HCT116 (cell line): ENCODE measurements at regions not wholly inside any gene's neighbourhood (a gene's known extent, or its start where the extent isn't known, plus 50 kb on each side); places are given as distances from the start of the nearest gene placed in this dataset.

Experiments
- ATF3 ChIP-seq: IDR thresholded peaks from 2 replicates; pipeline ENCODE4 v1.6.1; 2012
- CEBPB ChIP-seq: IDR thresholded peaks from 2 replicates; pipeline ENCODE4 v1.6.1; 2012; ENCODE audit warnings: low read depth
- CTCF ChIP-seq, 3 experiments: fragments of 200-600 bp in 1 of 3; sonication (generic) in 1 of 3; IDR thresholded peaks in 2 of 3; conservative IDR thresholded peaks in 1 of 3; 2 replicates each; pipeline ENCODE4 v1.5.1; 2012 to 2017; ENCODE audit warnings: low read depth in 2 of 3, low read length in 2 of 3, antibody characterized with exemption in 1 of 3, borderline replicate concordance in 1 of 3, control low read depth in 1 of 3, mild to moderate bottlenecking in 1 of 3, mixed read lengths in 1 of 3, mixed run types in 1 of 3, moderate library complexity in 1 of 3; ENCODE audit not compliant: insufficient read depth in 1 of 3
- EZH2 ChIP-seq: fragments of 200-600 bp; sonication (generic); IDR thresholded peaks from 2 replicates; pipeline ENCODE4 v1.6.1; 2017; ENCODE audit warnings: antibody characterized with exemption, mixed run types
- MAX ChIP-seq: IDR thresholded peaks from 2 replicates; pipeline ENCODE4 v1.6.1; 2012
- POLR2A ChIP-seq: IDR thresholded peaks from 2 replicates; pipeline ENCODE4 v1.7.0; 2011; ENCODE audit warnings: borderline replicate concordance; ENCODE audit not compliant: insufficient read depth, insufficient read length; ENCODE audit errors: extremely low read depth
- ZFX ChIP-seq: fragments of 450-650 bp; IDR thresholded peaks from 2 replicates; pipeline ENCODE4 v1.6.1; 2017
- ZNF274 ChIP-seq: fragments of 200-500 bp; sonication (Bioruptor generic); IDR thresholded peaks from 2 replicates; pipeline ENCODE4 v1.6.1; 2014; ENCODE audit warnings: mild to moderate bottlenecking, low read depth, low read length, inconsistent platforms

- TF ChIP-seq EZH2 (no peak), ATF3 (no peak), CEBPB (no peak), CTCF (IDR thresholded peaks at IDR 0.05 in 2 of 3, conservative IDR thresholded peaks at IDR 0.05 in 1 of 3; ENCODE audit: borderline replicate concordance in 1 of 3, insufficient read depth in 1 of 3, low read depth in 2 of 3, low read length in 2 of 3) (no peak), ZNF274 (no peak), ZFX (no peak), POLR2A (no peak), MAX (no peak)
These were observed 103.3 kb upstream of the DPH5 start for GRCh38 chr1:101128846-101129245.
